Esophagus (tissue), 2 donors: ENCODE measurements at regions not wholly inside any gene's neighbourhood (a gene's known extent, or its start where the extent isn't known, plus 50 kb on each side); places are given as distances from the start of the nearest gene placed in this dataset.
"Not testable (repeated sequence)": the region's sequence is repeated elsewhere in the genome, so short reads cannot be mapped to it uniquely, and the experiment has no call there.

Source experiments
- H3K27ac ChIP-seq, 2 donors: one replicate each; pipeline ENCODE4 v1.5.1; 2013; ENCODE audit warnings: low read depth in 2 of 2, mild to moderate bottlenecking in 2 of 2, inconsistent platforms in 1 of 2, low read length in 1 of 2, moderate library complexity in 1 of 2
- H3K27me3 ChIP-seq, 2 donors: one replicate each; pipeline ENCODE4 v1.6.1; 2013; ENCODE audit warnings: low read length in 2 of 2, control low read depth in 1 of 2, mild to moderate bottlenecking in 1 of 2; ENCODE audit not compliant: insufficient read depth in 2 of 2, control insufficient read depth in 1 of 2
- H3K36me3 ChIP-seq, 2 donors: one replicate each; pipeline ENCODE4 v1.6.1; 2013; ENCODE audit warnings: low read length in 1 of 2; ENCODE audit not compliant: control insufficient read depth in 2 of 2, insufficient read depth in 2 of 2
- H3K4me1 ChIP-seq, 2 donors: one replicate each; pipeline ENCODE4 v1.6.1; 2013; ENCODE audit warnings: low read length in 1 of 2; ENCODE audit not compliant: control insufficient read depth in 2 of 2, insufficient read depth in 2 of 2
- H3K4me3 ChIP-seq, 2 donors: one replicate each; pipeline ENCODE4 v1.5.1; 2013; ENCODE audit warnings: low read length in 2 of 2, mild to moderate bottlenecking in 2 of 2, low read depth in 1 of 2, moderate library complexity in 1 of 2
- H3K9me3 ChIP-seq, 2 donors: one replicate each; pipeline ENCODE4 v1.6.1; 2013; ENCODE audit warnings: mild to moderate bottlenecking in 2 of 2, low read depth in 1 of 2, low read length in 1 of 2, moderate library complexity in 1 of 2; ENCODE audit not compliant: control insufficient read depth in 2 of 2, insufficient read depth in 1 of 2
- WGBS, 2 donors: extraction: QIAGEN DNeasy Blood & Tissue Kit; methylation state at CpG; one replicate each; pipeline ENCODE4 v1.1.7; 2013; 5-methylcytosine and 5-hydroxymethylcytosine counted together
- donor health status: healthy with polysubstance abuse.
- donor health status: Bipolar disorder and iron deficiency.

DNA sequence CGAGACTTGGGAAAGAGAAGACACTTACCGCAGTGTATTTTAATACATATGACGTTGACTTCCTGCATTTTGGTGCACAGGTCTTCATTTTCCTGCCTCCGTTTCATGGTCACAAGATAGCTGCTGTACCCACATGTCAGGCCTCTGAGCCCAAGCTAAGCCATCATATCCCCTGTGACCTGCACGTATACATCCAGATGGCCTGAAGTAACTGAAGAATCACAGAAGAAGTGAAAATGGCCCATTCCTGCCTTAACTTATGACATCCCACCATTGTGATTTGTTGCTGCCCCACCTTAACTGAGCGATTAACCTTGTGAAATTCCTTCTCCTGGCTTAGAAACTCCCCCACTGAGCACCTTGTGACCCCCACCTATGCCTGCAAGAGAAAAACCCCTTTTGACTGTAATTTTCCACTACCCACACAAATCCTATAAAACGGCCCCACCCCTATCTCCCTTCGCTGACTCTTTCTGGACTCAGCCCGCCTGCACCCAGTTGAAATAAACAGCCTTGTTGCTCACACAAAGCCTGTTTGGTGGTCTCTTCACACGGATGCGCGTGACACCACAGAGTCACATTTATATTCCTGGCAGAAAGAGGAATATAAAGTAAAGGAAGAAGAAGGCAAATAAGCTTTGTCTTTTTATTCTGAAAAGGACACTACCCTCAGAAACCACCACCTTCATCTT, 78.4 kb upstream of the AMN1 start:
- not testable (repeated sequence) for H3K4me3 ChIP-seq, H3K27me3 ChIP-seq, H3K9me3 ChIP-seq, H3K4me1 ChIP-seq, H3K36me3 ChIP-seq, H3K27ac ChIP-seq
- 84 to 85% methylated on average over 12 of the region's 12 CpGs for WGBS, 2 donors

DNA sequence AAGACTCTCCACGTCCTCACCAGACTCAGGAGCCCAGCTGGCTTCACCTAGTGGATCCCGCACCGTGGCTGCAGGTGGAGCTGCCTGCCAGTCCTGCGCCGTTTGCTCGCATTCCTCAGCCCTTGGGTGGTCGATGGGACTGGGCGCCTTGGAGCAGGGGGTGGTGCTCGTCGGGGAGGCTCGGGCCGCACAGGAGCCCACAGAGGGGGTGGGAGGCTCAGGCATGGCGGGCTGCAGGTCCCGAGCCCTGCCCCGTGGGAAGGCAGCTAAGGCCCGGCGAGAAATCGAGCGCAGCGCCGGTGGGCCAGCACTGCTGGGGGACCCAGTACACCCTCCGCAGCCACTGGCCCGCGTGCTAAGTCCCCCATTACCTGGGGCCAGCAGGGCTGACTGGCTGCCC, 76.9 kb upstream of the AMN1 start:
- H3K4me1 ChIP-seq, H3K36me3 ChIP-seq, H3K27ac ChIP-seq, H3K27me3 ChIP-seq, H3K9me3 ChIP-seq, H3K4me3 ChIP-seq: not testable (repeated sequence)
- 93% methylated on average over 15 to 24 of the region's 24 CpGs for WGBS, 2 donors

- 68 to 73% methylated on average over 10 to 11 of the region's 15 CpGs for WGBS, 2 donors
- not testable (repeated sequence) for H3K9me3 ChIP-seq, H3K27me3 ChIP-seq, H3K27ac ChIP-seq, H3K4me1 ChIP-seq, H3K4me3 ChIP-seq, H3K36me3 ChIP-seq
Measured at GRCh38 chr12:31804707-31805106, 75.9 kb upstream of the AMN1 start.

DNA sequence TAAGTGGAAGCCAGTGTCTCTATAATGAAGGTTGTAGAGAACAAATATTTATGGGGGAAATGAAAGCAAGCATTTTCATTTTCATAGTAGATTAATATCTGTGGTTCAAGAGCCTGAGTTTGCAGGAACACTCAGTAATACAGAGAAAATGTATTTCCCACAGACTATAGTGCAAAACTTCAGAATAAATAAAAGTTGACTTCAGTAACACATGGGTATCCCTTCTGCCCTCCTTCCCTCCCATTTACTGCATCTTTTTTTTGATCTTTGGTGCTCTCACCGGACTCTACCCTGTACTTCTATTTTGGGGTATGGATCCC, 75.3 kb upstream of the AMN1 start:
- Histone ChIP-seq H3K4me1 (no peaks in the 10 kb centered on the region), H3K36me3 (no peaks in the 10 kb centered on the region), H3K9me3 (no peaks in the 10 kb centered on the region), H3K27me3 (no peaks in the 10 kb centered on the region), H3K27ac (no peak overlapping the region), H3K4me3 (no peak overlapping the region)
- 67 to 81% methylated on average over 1 of the region's 1 CpG for WGBS, 2 donors

GRCh38 chr12:31803306-31804184, 74.7 kb upstream of the AMN1 start:
- 92 to 94% methylated on average over 9 of the region's 9 CpGs for WGBS, 2 donors
- H3K4me1 ChIP-seq, result no peaks in the 10 kb centered on the region
- no peak overlapping the region for H3K27ac ChIP-seq
- H3K27me3 ChIP-seq, result no peaks in the 10 kb centered on the region
- no peak overlapping the region for H3K4me3 ChIP-seq
- no peaks in the 10 kb centered on the region for H3K9me3 ChIP-seq
- H3K36me3 ChIP-seq, result no peaks in the 10 kb centered on the region

- H3K9me3 ChIP-seq, result no peaks in the 10 kb centered on the region
- H3K36me3 ChIP-seq, result no peaks in the 10 kb centered on the region
- 92 to 95% methylated on average over 4 of the region's 4 CpGs for WGBS, 2 donors
- no peaks in the 10 kb centered on the region for H3K27me3 ChIP-seq
- H3K27ac ChIP-seq, result no peak overlapping the region
- no peaks in the 10 kb centered on the region for H3K4me1 ChIP-seq
- no peak overlapping the region for H3K4me3 ChIP-seq
Measured at GRCh38 chr12:31801872-31802271, 73.1 kb upstream of the AMN1 start.

DNA sequence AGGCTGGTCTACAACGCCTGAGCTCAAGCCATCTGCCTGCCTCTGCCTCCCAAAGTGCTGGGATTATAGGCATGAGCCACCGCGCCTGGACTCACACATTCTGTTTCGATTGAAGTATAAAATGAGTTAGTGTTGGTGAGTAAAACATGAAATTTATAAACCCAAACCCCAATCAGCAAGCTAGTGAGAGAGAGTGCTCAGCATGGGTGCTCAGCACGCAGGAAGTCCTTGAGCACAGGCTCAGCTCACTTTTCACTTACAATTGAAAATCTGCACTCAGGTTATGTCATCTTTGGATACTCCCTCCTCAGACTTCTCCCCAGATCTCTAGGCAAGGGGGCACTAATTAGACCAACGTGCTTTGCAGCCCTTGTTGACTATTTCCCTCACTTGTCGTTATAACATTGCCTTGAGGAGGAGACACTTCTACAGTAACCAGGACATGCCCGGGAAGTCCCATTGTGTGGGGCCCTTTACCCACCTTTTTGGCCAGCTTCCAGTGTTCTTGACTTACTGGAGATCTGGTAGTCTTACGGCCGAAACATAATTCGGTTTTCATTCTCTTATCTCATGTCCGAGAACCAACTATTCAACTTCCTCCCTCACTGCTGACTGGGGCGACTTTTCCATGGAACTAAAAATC, 68.5 kb upstream of the AMN1 start:
- 86 to 88% methylated on average over 13 of the region's 13 CpGs for WGBS, 2 donors
- Histone ChIP-seq H3K4me1 (no peaks in the 10 kb centered on the region), H3K27me3 (no peaks in the 10 kb centered on the region), H3K36me3 (no peaks in the 10 kb centered on the region), H3K4me3 (no peak overlapping the region), H3K9me3 (no peaks in the 10 kb centered on the region), H3K27ac (no peak overlapping the region)

DNA sequence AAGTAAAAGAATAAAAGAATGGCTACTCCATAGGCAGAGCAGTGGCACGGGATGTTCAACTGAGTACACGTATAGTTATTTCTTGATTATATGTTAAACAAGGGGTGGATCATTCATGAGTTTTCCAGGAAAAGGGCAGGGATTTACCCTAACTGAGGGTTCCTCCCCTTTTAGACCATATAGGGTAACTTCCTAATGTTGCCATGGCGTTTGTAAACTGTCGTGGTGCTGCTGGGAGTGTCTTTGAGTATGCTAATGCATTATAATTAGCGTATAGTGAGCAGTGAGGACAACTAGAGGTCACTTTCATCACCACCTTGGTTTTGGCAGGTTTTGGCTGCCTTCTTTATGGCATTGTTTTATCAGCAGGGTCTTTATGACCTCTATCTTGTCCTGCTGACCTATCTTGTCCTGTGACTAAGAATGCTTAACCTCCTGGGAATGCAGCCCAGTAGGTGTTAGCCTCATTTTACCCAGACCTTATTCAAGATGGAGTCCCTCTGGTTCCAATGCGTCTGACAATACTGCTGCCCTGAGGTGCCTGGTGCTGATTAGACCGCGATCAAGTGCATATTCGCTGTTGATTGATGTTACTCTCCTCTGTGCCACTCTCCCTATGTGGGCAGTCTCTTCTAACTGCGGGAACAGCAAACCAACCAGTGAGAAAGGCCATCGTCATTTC, 67.6 kb upstream of the AMN1 start:
- no peaks in the 10 kb centered on the region for H3K27me3 ChIP-seq
- WGBS, 2 donors, result 94 to 95% methylated on average over 11 of the region's 11 CpGs
- H3K9me3 ChIP-seq, result no peaks in the 10 kb centered on the region
- H3K4me3 ChIP-seq, result no peak overlapping the region
- no peaks in the 10 kb centered on the region for H3K4me1 ChIP-seq
- no peak overlapping the region for H3K27ac ChIP-seq
- H3K36me3 ChIP-seq, result no peaks in the 10 kb centered on the region

- WGBS, 2 donors, result 54 to 68% methylated on average over 5 of the region's 5 CpGs
- Histone ChIP-seq H3K27ac (no peak overlapping the region), H3K9me3 (no peaks in the 10 kb centered on the region), H3K4me1 (no peaks in the 10 kb centered on the region), H3K27me3 (no peaks in the 10 kb centered on the region), H3K36me3 (no peaks in the 10 kb centered on the region), H3K4me3 (no peak overlapping the region)
Measured at GRCh38 chr12:31794745-31795144, 65.9 kb upstream of the AMN1 start.
